B cell (primary cell): ENCODE measurements at regions not wholly inside any gene's neighbourhood (a gene's known extent, or its start where the extent isn't known, plus 50 kb on each side); places are given as distances from the start of the nearest gene placed in this dataset.

Source experiments
- ATAC-seq: fragments of 200-7000 bp; cut with Tn5 transposase; one replicate; pipeline ENCODE4 v1.10.0; 2021; ENCODE audit warnings: low read depth, mild to moderate bottlenecking, moderate number of reproducible peaks, moderate library complexity
- CTCF ChIA-PET: fragments of 350-600 bp; sonication (Branson Sonifier 250); formaldehyde crosslinking; loops from one replicate; lab custom pipeline; 2021; ENCODE audit warnings: antibody characterized with exemption, inconsistent platforms; lab: Charles Lee
- POLR2A ChIA-PET: fragments of 350-600 bp; sonication (Branson Sonifier 250); formaldehyde crosslinking; loops from one replicate; lab custom pipeline; 2021; ENCODE audit warnings: antibody characterized with exemption; lab: Charles Lee
- DNase-seq: peaks from one replicate; pipeline ENCODE4 v3.0.0; 2013
- H2AFZ ChIP-seq: 2 replicates; pipeline ENCODE4 v1.6.1; 2012; ENCODE audit warnings: mild to moderate bottlenecking, low read depth, low read length; ENCODE audit not compliant: insufficient read depth, poor library complexity, severe bottlenecking
- H3K27ac ChIP-seq, 2 donors: 1 replicate in 1 of 2; 2 replicates in 1 of 2; pipeline ENCODE4 v1.5.1; 2012 to 2013; ENCODE audit warnings: low read length in 2 of 2, mild to moderate bottlenecking in 2 of 2, moderate library complexity in 1 of 2
- H3K27me3 ChIP-seq, 4 experiments: fragments of 200-600 bp in 1 of 4; sonication (generic) in 1 of 4; replicated peaks in 1 of 4; 1 replicate in 2 of 4; 2 replicates in 2 of 4; pipeline versions ENCODE4 v1.6.1 to v1.7.0; 2013 to 2016; ENCODE audit warnings: low read length in 3 of 4, mild to moderate bottlenecking in 2 of 4, mixed read lengths in 1 of 4, moderate library complexity in 1 of 4; ENCODE audit not compliant: insufficient read depth in 4 of 4, control insufficient read depth in 3 of 4; ENCODE audit errors: control extremely low read depth in 1 of 4
- H3K36me3 ChIP-seq, 2 experiments: replicated peaks in 1 of 2; 1 replicate in 1 of 2; 2 replicates in 1 of 2; pipeline versions ENCODE4 v1.6.1 to v1.7.1; 2013; ENCODE audit warnings: low read length in 1 of 2; ENCODE audit not compliant: insufficient read depth in 2 of 2, control insufficient read depth in 1 of 2; ENCODE audit errors: control extremely low read depth in 1 of 2, extremely low read depth in 1 of 2
- H3K4me1 ChIP-seq, 2 donors: fragments of 200-600 bp in 1 of 2; sonication (generic) in 1 of 2; 1 replicate in 1 of 2; 2 replicates in 1 of 2; pipeline versions ENCODE4 v1.5.1 to v1.6.1; 2013 to 2017; ENCODE audit warnings: low read length in 2 of 2; ENCODE audit not compliant: control insufficient read depth in 2 of 2, insufficient read depth in 2 of 2
- H3K4me2 ChIP-seq: replicated peaks from 2 replicates; pipeline ENCODE3; 2012; ENCODE audit warnings: mild to moderate bottlenecking, low read depth, low read length; ENCODE audit not compliant: poor library complexity, severe bottlenecking
- H3K4me3 ChIP-seq, 5 experiments: fragments of 200-600 bp in 1 of 5; sonication (generic) in 1 of 5; 1 replicate in 3 of 5; 2 replicates in 2 of 5; pipeline versions ENCODE4 v1.5.1 to v1.7.0; 2011 to 2016; ENCODE audit warnings: low read length in 4 of 5, mild to moderate bottlenecking in 4 of 5, low read depth in 2 of 5, control low read depth in 1 of 5, moderate library complexity in 1 of 5; ENCODE audit not compliant: insufficient read depth in 1 of 5; ENCODE audit errors: control extremely low read depth in 1 of 5, extremely low read depth in 1 of 5
- H3K79me2 ChIP-seq: fragments of 200-600 bp; sonication (generic); one replicate; pipeline ENCODE4 v1.6.0; 2016; ENCODE audit warnings: low read length; ENCODE audit not compliant: control insufficient read depth, insufficient read depth
- H3K9ac ChIP-seq: fragments of 200-600 bp; sonication (generic); 2 replicates; pipeline ENCODE4 v1.6.1; 2017; ENCODE audit warnings: mild to moderate bottlenecking, low read length, moderate library complexity
- H3K9me3 ChIP-seq, 3 donors: one replicate each; pipeline versions ENCODE4 v1.6.1 to v1.7.1; 2013; ENCODE audit warnings: low read length in 2 of 3; ENCODE audit not compliant: control insufficient read depth in 2 of 3, insufficient read depth in 1 of 3; ENCODE audit errors: control extremely low read depth in 1 of 3
- H4K20me1 ChIP-seq: 2 replicates; pipeline ENCODE4 v1.6.0; 2012; ENCODE audit warnings: mild to moderate bottlenecking, low read length; ENCODE audit not compliant: insufficient read depth, control insufficient read depth, poor library complexity, severe bottlenecking
- H3K27ac Mint-ChIP-seq: one replicate; pipeline ENCODE4 v1.8.0; 2021; ENCODE audit warnings: mixed read lengths
- H3K27me3 Mint-ChIP-seq: one replicate; pipeline ENCODE4 v1.8.0; 2021; ENCODE audit warnings: mixed read lengths
- H3K4me1 Mint-ChIP-seq: one replicate; pipeline ENCODE4 v1.8.0; 2021; ENCODE audit warnings: mixed read lengths
- H3K4me3 Mint-ChIP-seq: one replicate; pipeline ENCODE4 v1.8.0; 2021; ENCODE audit warnings: mixed read lengths
- H3K9me3 Mint-ChIP-seq: one replicate; pipeline ENCODE4 v1.8.0; 2022; ENCODE audit warnings: mixed read lengths; ENCODE audit not compliant: insufficient read depth
- CTCF ChIP-seq: fragments of 200-600 bp; IDR thresholded peaks from one replicate; pipeline ENCODE4 v1.8.0; 2022; ENCODE audit warnings: antibody characterized with exemption, mild to moderate bottlenecking
- EZH2 ChIP-seq: IDR thresholded peaks from 2 replicates; pipeline ENCODE4 v1.6.1; 2012; ENCODE audit warnings: borderline replicate concordance, low read depth, mild to moderate bottlenecking, moderate library complexity, low read length; ENCODE audit not compliant: insufficient read depth, poor library complexity, severe bottlenecking
- WGBS: methylation state at CpG from one replicate; pipeline ENCODE4 v1.1.5; 2013; ENCODE audit warnings: missing lambda C conversion rate; ENCODE audit not compliant: insufficient coverage; 5-methylcytosine and 5-hydroxymethylcytosine counted together
- intact Hi-C: fragments of 100-400 bp; cut with micrococcal nuclease; formaldehyde crosslinking; loops from one replicate; pipeline ENCODE4 v1.10.0; 2022

GRCh38 chr15:29933042-29933803, 111.0 kb upstream of the TJP1 start:
- Histone ChIP-seq H3K27me3 (no peaks in the 10 kb centered on the region), H3K9me3 (no peaks in the 10 kb centered on the region), H3K9ac (no peak overlapping the region), H4K20me1 (no peaks in the 10 kb centered on the region), H2AFZ (no peak overlapping the region), H3K4me2 (no peak overlapping the region), H3K79me2 (no peaks in the 10 kb centered on the region), H3K4me1 (no peaks in the 10 kb centered on the region), H3K27ac (no peak overlapping the region), H3K36me3 (no peaks in the 10 kb centered on the region), H3K4me3 (no peak overlapping the region)
- H3K4me1 Mint-ChIP-seq = no peaks in the 10 kb centered on the region
- no peak overlapping the region for H3K4me3 Mint-ChIP-seq
- DNase-seq = no peak
- WGBS = 63% methylated on average over 1 of the region's 3 CpGs
- ChIA-PET POLR2A (no interaction called here), CTCF (no interaction called here)
- intact Hi-C loops = no loop called here
- H3K27me3 Mint-ChIP-seq = peaks cover 16% of the 10 kb centered on the region
- ATAC-seq = no peak
- no peaks in the 10 kb centered on the region for H3K9me3 Mint-ChIP-seq
- TF ChIP-seq EZH2 (no peak), CTCF (no peak)
- H3K27ac Mint-ChIP-seq = no peak overlapping the region

- H3K4me1 ChIP-seq = no peaks in the 10 kb centered on the region
- H3K79me2 ChIP-seq = no peaks in the 10 kb centered on the region
- H4K20me1 ChIP-seq = no peaks in the 10 kb centered on the region
- ATAC-seq (no peak), DNase-seq (no peak)
- POLR2A ChIA-PET = no interaction called here
- no peak for TF ChIP-seq CTCF
- TF ChIP-seq EZH2 = no peak
- peaks cover 0 to 5% (median 0%) of the 10 kb centered on the region in 4 experiments for H3K27me3 ChIP-seq
- H3K9ac ChIP-seq = no peak overlapping the region
- no peak overlapping the region for H3K4me2 ChIP-seq
- no peaks in the 10 kb centered on the region for H3K36me3 ChIP-seq
- H3K27ac ChIP-seq = no peak overlapping the region
- peaks cover 22% of the 10 kb centered on the region for H3K27me3 Mint-ChIP-seq
- H3K9me3 Mint-ChIP-seq = peaks cover 1% of the 10 kb centered on the region
- H2AFZ ChIP-seq = no peak overlapping the region
- no peak overlapping the region for H3K4me3 Mint-ChIP-seq
- no peak overlapping the region for H3K27ac Mint-ChIP-seq
- H3K4me1 Mint-ChIP-seq = no peaks in the 10 kb centered on the region
- intact Hi-C loops = no loop called here
- WGBS = 100% methylated on average over 2 of the region's 2 CpGs
- CTCF ChIA-PET = interaction anchor here (1.5 kb wide), 1 partner anchor 786 kb away, joined by 4 read pairs; no protein-coding TSS in a partner anchor
- H3K4me3 ChIP-seq = no peak overlapping the region
- no peaks in the 10 kb centered on the region for H3K9me3 ChIP-seq
Measured at GRCh38 chr15:29926083-29926388, 103.8 kb upstream of the TJP1 start.
